Lower leg skin (tissue), 4 donors: ENCODE measurements at regions not wholly inside any gene's neighbourhood (a gene's known extent, or its start where the extent isn't known, plus 50 kb on each side); places are given as distances from the start of the nearest gene placed in this dataset.

Experiments used
- DNase-seq, 2 donors: peaks; one replicate each; pipeline ENCODE4 v3.0.0-alpha.2; 2019; ENCODE audit warnings: low spot score in 2 of 2
- H3K4me3 ChIP-seq: fragments of 200-600 bp; sonication (generic); 2 replicates; pipeline ENCODE4 v1.5.1; 2017; ENCODE audit warnings: mild to moderate bottlenecking, low read depth; ENCODE audit not compliant: poor library complexity, severe bottlenecking
- POLR2A ChIP-seq, 2 donors: fragments of 450-650 bp; IDR thresholded peaks; one replicate each; pipeline ENCODE4 v1.6.1; 2016 to 2017; ENCODE audit warnings: antibody characterized with exemption in 2 of 2, mild to moderate bottlenecking in 1 of 2, moderate library complexity in 1 of 2
- WGBS, 2 donors: methylation state at CpG; one replicate each; pipeline ENCODE4 v1.1.5; 2018; 5-methylcytosine and 5-hydroxymethylcytosine counted together
- intact Hi-C: fragments of 100-400 bp; cut with DNase I; formaldehyde crosslinking; loops from one replicate; pipeline ENCODE4 v1.15.0; 2023; ENCODE audit warnings: low total_unique reads
- TF ChIP-seq, protein P1 (sequence below), 3 donors: fragments of 450-650 bp; IDR thresholded peaks; one replicate each; pipeline ENCODE4 v1.5.1; 2016; ENCODE audit warnings: antibody characterized with exemption in 3 of 3, mild to moderate bottlenecking in 3 of 3, moderate library complexity in 2 of 3

- 54 to 57% methylated on average over 8 of the region's 8 CpGs for WGBS, 2 donors
- DNase-seq: no peak
- H3K4me3 ChIP-seq: no peak overlapping the region
- no peak for TF ChIP-seq POLR2A (IDR thresholded peaks at IDR 0.05)
- TF ChIP-seq, protein P1, sequence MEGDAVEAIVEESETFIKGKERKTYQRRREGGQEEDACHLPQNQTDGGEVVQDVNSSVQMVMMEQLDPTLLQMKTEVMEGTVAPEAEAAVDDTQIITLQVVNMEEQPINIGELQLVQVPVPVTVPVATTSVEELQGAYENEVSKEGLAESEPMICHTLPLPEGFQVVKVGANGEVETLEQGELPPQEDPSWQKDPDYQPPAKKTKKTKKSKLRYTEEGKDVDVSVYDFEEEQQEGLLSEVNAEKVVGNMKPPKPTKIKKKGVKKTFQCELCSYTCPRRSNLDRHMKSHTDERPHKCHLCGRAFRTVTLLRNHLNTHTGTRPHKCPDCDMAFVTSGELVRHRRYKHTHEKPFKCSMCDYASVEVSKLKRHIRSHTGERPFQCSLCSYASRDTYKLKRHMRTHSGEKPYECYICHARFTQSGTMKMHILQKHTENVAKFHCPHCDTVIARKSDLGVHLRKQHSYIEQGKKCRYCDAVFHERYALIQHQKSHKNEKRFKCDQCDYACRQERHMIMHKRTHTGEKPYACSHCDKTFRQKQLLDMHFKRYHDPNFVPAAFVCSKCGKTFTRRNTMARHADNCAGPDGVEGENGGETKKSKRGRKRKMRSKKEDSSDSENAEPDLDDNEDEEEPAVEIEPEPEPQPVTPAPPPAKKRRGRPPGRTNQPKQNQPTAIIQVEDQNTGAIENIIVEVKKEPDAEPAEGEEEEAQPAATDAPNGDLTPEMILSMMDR (IDR thresholded peaks at IDR 0.05): no peak
- intact Hi-C loops: no loop called here
Measured at GRCh38 chr12:113693693-113694092, 222.0 kb upstream of the LHX5 start.

DNA sequence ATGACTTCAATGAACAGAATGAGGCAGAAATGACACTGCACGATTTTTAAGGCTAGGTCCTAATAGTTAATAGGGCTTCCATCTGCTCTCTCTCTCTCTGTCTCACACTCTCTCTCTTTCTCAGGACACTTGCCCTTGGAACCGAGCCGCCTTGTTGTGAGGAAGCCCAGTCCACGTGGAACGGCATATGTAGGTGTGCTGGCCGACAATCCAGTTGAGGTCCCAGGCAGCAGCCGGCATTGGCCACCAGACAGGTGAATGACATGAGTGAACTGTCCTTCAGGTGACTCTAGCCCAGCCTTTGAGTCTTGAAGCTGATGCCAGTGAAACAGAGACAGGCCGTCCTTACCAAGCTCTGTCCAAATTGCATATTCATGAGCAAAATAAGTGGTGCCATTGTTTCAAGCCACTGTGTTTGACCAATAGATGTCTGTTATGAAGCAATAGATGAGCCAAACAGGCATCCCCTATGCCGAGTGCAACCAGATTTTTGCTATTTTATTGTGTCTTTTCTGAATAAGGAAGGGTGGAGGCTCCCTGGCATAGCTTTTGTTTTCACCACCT lies 217.5 kb upstream of the LHX5 start:
- no peak for DNase-seq
- WGBS, 2 donors: 85% methylated on average over 9 of the region's 9 CpGs
- no peak overlapping the region for H3K4me3 ChIP-seq
- intact Hi-C loops: no loop called here
- TF ChIP-seq, protein P1 (IDR thresholded peaks at IDR 0.05): no peak
- no peak for TF ChIP-seq POLR2A (IDR thresholded peaks at IDR 0.05)

DNA sequence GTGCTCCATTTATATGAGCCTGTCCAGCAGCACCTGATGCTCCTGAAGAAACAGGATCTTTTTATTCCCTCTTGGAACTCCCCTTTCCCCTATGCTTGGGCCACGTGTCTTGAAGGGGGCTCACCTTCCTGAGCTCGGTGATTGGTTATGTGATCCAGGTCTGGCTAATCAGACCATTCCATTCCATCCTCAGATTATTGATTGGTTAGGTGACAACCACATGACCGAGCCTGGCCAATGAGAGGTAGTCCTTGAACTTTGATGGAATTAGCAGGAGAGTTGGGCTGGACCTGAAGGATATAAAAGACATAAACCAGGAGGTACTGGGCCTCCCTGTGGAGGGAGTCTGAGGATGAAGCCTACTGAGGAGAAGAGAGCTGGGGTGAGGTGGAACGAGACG lies 216.6 kb upstream of the LHX5 start:
- 66 to 70% methylated on average over 5 of the region's 5 CpGs for WGBS, 2 donors
- TF ChIP-seq POLR2A (IDR thresholded peaks at IDR 0.05): no peak
- TF ChIP-seq, protein P1 (IDR thresholded peaks at IDR 0.05): no peak
- intact Hi-C loops: no loop called here
- no peak for DNase-seq
- H3K4me3 ChIP-seq: no peak overlapping the region

GRCh38 chr12:113684908-113685782 lies 213.5 kb upstream of the LHX5 start:
- H3K4me3 ChIP-seq: no peak overlapping the region
- TF ChIP-seq POLR2A (IDR thresholded peaks at IDR 0.05): no peak
- TF ChIP-seq, protein P1 (IDR thresholded peaks at IDR 0.05): no peak
- no peak for DNase-seq
- intact Hi-C loops: no loop called here
- WGBS, 2 donors: 60 to 73% methylated on average over 20 of the region's 20 CpGs

- no peak overlapping the region for H3K4me3 ChIP-seq
- no peak for TF ChIP-seq POLR2A (IDR thresholded peaks at IDR 0.05)
- TF ChIP-seq, protein P1 (IDR thresholded peaks at IDR 0.05): no peak
- 49 to 55% methylated on average over 12 to 13 of the region's 13 CpGs for WGBS, 2 donors
- no peak for DNase-seq
- intact Hi-C loops: no loop called here
Measured at GRCh38 chr12:113684053-113684907, 212.6 kb upstream of the LHX5 start.
